ENCODE measurements at regions not wholly inside any gene's neighbourhood (a gene's known extent, or its start where the extent isn't known, plus 50 kb on each side); places are given as distances from the start of the nearest gene placed in this dataset.

DNA sequence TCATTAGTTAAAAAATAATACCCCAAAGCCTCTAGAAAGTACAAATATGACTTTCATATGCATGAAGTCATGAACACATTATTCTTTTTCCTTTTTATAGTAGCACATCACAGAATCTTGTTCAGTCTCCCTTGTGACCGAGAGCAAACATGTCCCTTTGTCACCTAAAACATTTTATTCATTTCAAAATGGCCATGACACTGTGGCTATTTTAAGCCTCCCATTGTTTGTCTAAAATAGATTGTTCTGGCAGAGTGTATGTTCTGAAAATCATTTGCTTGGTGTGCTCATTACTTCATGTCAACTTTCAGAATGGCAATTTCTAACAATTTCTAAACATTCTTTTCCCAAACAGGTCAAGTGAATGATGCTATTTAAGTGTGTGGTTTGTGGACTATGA lies 865.0 kb downstream of the JRKL start:
- TF ChIP-seq, protein P1, sequence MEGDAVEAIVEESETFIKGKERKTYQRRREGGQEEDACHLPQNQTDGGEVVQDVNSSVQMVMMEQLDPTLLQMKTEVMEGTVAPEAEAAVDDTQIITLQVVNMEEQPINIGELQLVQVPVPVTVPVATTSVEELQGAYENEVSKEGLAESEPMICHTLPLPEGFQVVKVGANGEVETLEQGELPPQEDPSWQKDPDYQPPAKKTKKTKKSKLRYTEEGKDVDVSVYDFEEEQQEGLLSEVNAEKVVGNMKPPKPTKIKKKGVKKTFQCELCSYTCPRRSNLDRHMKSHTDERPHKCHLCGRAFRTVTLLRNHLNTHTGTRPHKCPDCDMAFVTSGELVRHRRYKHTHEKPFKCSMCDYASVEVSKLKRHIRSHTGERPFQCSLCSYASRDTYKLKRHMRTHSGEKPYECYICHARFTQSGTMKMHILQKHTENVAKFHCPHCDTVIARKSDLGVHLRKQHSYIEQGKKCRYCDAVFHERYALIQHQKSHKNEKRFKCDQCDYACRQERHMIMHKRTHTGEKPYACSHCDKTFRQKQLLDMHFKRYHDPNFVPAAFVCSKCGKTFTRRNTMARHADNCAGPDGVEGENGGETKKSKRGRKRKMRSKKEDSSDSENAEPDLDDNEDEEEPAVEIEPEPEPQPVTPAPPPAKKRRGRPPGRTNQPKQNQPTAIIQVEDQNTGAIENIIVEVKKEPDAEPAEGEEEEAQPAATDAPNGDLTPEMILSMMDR (IDR thresholded peaks at IDR 0.05; ENCODE audit: low read length) = no peak
- TF ChIP-seq EZH2 (IDR thresholded peaks at IDR 0.05; ENCODE audit: borderline replicate concordance, low read length) = no peak
